Duodenal mucosa (tissue), 2 donors: ENCODE measurements at regions not wholly inside any gene's neighbourhood (a gene's known extent, or its start where the extent isn't known, plus 50 kb on each side); places are given as distances from the start of the nearest gene placed in this dataset.

Experiments used
- H3K27ac ChIP-seq: one replicate; pipeline ENCODE4 v1.7.0; 2013; ENCODE audit warnings: low read depth, low read length
- H3K27me3 ChIP-seq, 2 donors: one replicate each; pipeline ENCODE4 v1.7.0; 2013; ENCODE audit warnings: low read length in 2 of 2, control low read depth in 1 of 2; ENCODE audit not compliant: insufficient read depth in 2 of 2, control insufficient read depth in 1 of 2
- H3K36me3 ChIP-seq, 2 donors: one replicate each; pipeline ENCODE4 v1.7.0; 2013; ENCODE audit warnings: low read length in 2 of 2, control low read depth in 1 of 2; ENCODE audit not compliant: insufficient read depth in 2 of 2, control insufficient read depth in 1 of 2
- H3K4me1 ChIP-seq, 2 donors: one replicate each; pipeline ENCODE4 v1.7.0; 2013; ENCODE audit warnings: low read length in 2 of 2, control low read depth in 1 of 2; ENCODE audit not compliant: insufficient read depth in 2 of 2, control insufficient read depth in 1 of 2
- H3K4me3 ChIP-seq, 2 donors: one replicate each; pipeline ENCODE4 v1.7.0; 2013; ENCODE audit warnings: low read length in 2 of 2, low read depth in 1 of 2
- H3K9ac ChIP-seq, 2 donors: one replicate each; pipeline ENCODE4 v1.7.0; 2013; ENCODE audit warnings: low read length in 2 of 2, low read depth in 1 of 2
- H3K9me3 ChIP-seq, 2 donors: one replicate each; pipeline ENCODE4 v1.7.0; 2013; ENCODE audit warnings: low read length in 2 of 2, control low read depth in 1 of 2; ENCODE audit not compliant: control insufficient read depth in 1 of 2

GRCh38 chr10:8389630-8390029 lies 335.1 kb downstream of the GATA3 start:
- no peak overlapping the region for H3K4me3 ChIP-seq
- no peak overlapping the region for H3K9ac ChIP-seq
- no peaks in the 10 kb centered on the region for H3K4me1 ChIP-seq
- H3K36me3 ChIP-seq, result no peaks in the 10 kb centered on the region
- H3K27ac ChIP-seq, result no peak overlapping the region
- H3K9me3 ChIP-seq, result no peaks in the 10 kb centered on the region
- H3K27me3 ChIP-seq, result no peaks in the 10 kb centered on the region

- no peaks in the 10 kb centered on the region for H3K27me3 ChIP-seq
- no peak overlapping the region for H3K4me3 ChIP-seq
- no peaks in the 10 kb centered on the region for H3K4me1 ChIP-seq
- H3K27ac ChIP-seq, result no peak overlapping the region
- no peaks in the 10 kb centered on the region for H3K36me3 ChIP-seq
- no peaks in the 10 kb centered on the region for H3K9me3 ChIP-seq
- no peak overlapping the region for H3K9ac ChIP-seq
Observed at GRCh38 chr10:8392216-8392615, 337.7 kb downstream of the GATA3 start.

- H3K27ac ChIP-seq, result no peak overlapping the region
- H3K9ac ChIP-seq, result no peak overlapping the region
- H3K36me3 ChIP-seq, result no peaks in the 10 kb centered on the region
- H3K27me3 ChIP-seq, result no peaks in the 10 kb centered on the region
- no peaks in the 10 kb centered on the region for H3K4me1 ChIP-seq
- no peak overlapping the region for H3K4me3 ChIP-seq
- H3K9me3 ChIP-seq, result no peaks in the 10 kb centered on the region
Observed at GRCh38 chr10:8393531-8393930, 339.0 kb downstream of the GATA3 start.

- H3K4me3 ChIP-seq, result no peak overlapping the region
- no peaks in the 10 kb centered on the region for H3K4me1 ChIP-seq
- H3K9me3 ChIP-seq, result no peaks in the 10 kb centered on the region
- no peaks in the 10 kb centered on the region for H3K36me3 ChIP-seq
- no peaks in the 10 kb centered on the region for H3K27me3 ChIP-seq
- no peak overlapping the region for H3K9ac ChIP-seq
- H3K27ac ChIP-seq, result no peak overlapping the region
Observed at GRCh38 chr10:8396675-8397074, 342.2 kb downstream of the GATA3 start.

- no peaks in the 10 kb centered on the region for H3K9me3 ChIP-seq
Observed at GRCh38 chr10:8398771-8399170, 344.3 kb downstream of the GATA3 start.

GRCh38 chr10:8400151-8400550 lies 345.7 kb downstream of the GATA3 start:
- H3K27me3 ChIP-seq, result no peaks in the 10 kb centered on the region
- no peak overlapping the region for H3K27ac ChIP-seq
- H3K4me1 ChIP-seq, result no peaks in the 10 kb centered on the region
- no peaks in the 10 kb centered on the region for H3K9me3 ChIP-seq
- H3K9ac ChIP-seq, result no peak overlapping the region
- H3K36me3 ChIP-seq, result no peaks in the 10 kb centered on the region
- no peak overlapping the region for H3K4me3 ChIP-seq

More at GRCh38 chr10:8398771-8399170, 344.3 kb downstream of the GATA3 start:
- Histone ChIP-seq H3K9ac (no peak overlapping the region), H3K36me3 (no peaks in the 10 kb centered on the region), H3K27me3 (no peaks in the 10 kb centered on the region), H3K4me3 (no peak overlapping the region), H3K4me1 (no peaks in the 10 kb centered on the region), H3K27ac (no peak overlapping the region)

GRCh38 chr10:8400892-8401291 lies 346.4 kb downstream of the GATA3 start:
- Histone ChIP-seq H3K9ac (no peak overlapping the region), H3K27ac (no peak overlapping the region), H3K36me3 (no peaks in the 10 kb centered on the region), H3K4me3 (no peak overlapping the region), H3K9me3 (no peaks in the 10 kb centered on the region), H3K4me1 (no peaks in the 10 kb centered on the region), H3K27me3 (no peaks in the 10 kb centered on the region)

GRCh38 chr10:8401531-8401930 lies 347.0 kb downstream of the GATA3 start:
- H3K36me3 ChIP-seq, result no peaks in the 10 kb centered on the region
- no peak overlapping the region for H3K4me3 ChIP-seq
- H3K9ac ChIP-seq, result no peak overlapping the region
- H3K27me3 ChIP-seq, result no peaks in the 10 kb centered on the region
- H3K9me3 ChIP-seq, result no peaks in the 10 kb centered on the region
- no peaks in the 10 kb centered on the region for H3K4me1 ChIP-seq
- H3K27ac ChIP-seq, result no peak overlapping the region

GRCh38 chr10:8402576-8402975 lies 348.1 kb downstream of the GATA3 start:
- H3K36me3 ChIP-seq, result no peaks in the 10 kb centered on the region
- no peaks in the 10 kb centered on the region for H3K9me3 ChIP-seq
- H3K9ac ChIP-seq, result no peak overlapping the region
- no peaks in the 10 kb centered on the region for H3K27me3 ChIP-seq
- no peak overlapping the region for H3K27ac ChIP-seq
- no peaks in the 10 kb centered on the region for H3K4me1 ChIP-seq
- H3K4me3 ChIP-seq, result no peak overlapping the region

- Histone ChIP-seq H3K27ac (no peak overlapping the region), H3K4me1 (no peaks in the 10 kb centered on the region), H3K9ac (no peak overlapping the region), H3K9me3 (no peaks in the 10 kb centered on the region), H3K4me3 (no peak overlapping the region), H3K27me3 (no peaks in the 10 kb centered on the region), H3K36me3 (no peaks in the 10 kb centered on the region)
Observed at GRCh38 chr10:8403711-8404371, 349.4 kb downstream of the GATA3 start.

- H3K9me3 ChIP-seq, result no peaks in the 10 kb centered on the region
- no peak overlapping the region for H3K4me3 ChIP-seq
- H3K27me3 ChIP-seq, result no peaks in the 10 kb centered on the region
- no peak overlapping the region for H3K9ac ChIP-seq
- H3K27ac ChIP-seq, result no peak overlapping the region
- H3K4me1 ChIP-seq, result no peaks in the 10 kb centered on the region
- no peaks in the 10 kb centered on the region for H3K36me3 ChIP-seq
Observed at GRCh38 chr10:8404721-8405120, 350.2 kb downstream of the GATA3 start.
